Ishikawa (cell line): ENCODE measurements at regions not wholly inside any gene's neighbourhood (a gene's known extent, or its start where the extent isn't known, plus 50 kb on each side); places are given as distances from the start of the nearest gene placed in this dataset.

Experiments used
- EP300 ChIP-seq: IDR thresholded peaks from 2 replicates; pipeline ENCODE4 v1.6.1; 2012; ENCODE audit warnings: borderline replicate concordance
- FOXM1 ChIP-seq: IDR thresholded peaks from 2 replicates; pipeline ENCODE4 v1.6.1; 2012; ENCODE audit warnings: low read depth, borderline replicate concordance
- MAX ChIP-seq: IDR thresholded peaks from 2 replicates; pipeline ENCODE4 v1.6.1; 2012
- NFIC ChIP-seq: IDR thresholded peaks from 2 replicates; pipeline ENCODE4 v1.6.1; 2012
- RAD21 ChIP-seq: IDR thresholded peaks from 2 replicates; pipeline ENCODE4 v1.6.1; 2012; ENCODE audit warnings: low read depth
- REST ChIP-seq: IDR thresholded peaks from 2 replicates; pipeline ENCODE4 v1.6.1; 2012; ENCODE audit warnings: low read depth, mild to moderate bottlenecking
- TCF12 ChIP-seq: IDR thresholded peaks from 2 replicates; pipeline ENCODE4 v1.6.1; 2012; ENCODE audit warnings: low read depth
- TEAD4 ChIP-seq: IDR thresholded peaks from 2 replicates; pipeline ENCODE4 v1.6.1; 2012
- YY1 ChIP-seq: IDR thresholded peaks from 2 replicates; pipeline ENCODE4 v1.6.1; 2012; ENCODE audit warnings: low read depth
- ZBTB7A ChIP-seq: IDR thresholded peaks from 2 replicates; pipeline ENCODE4 v1.6.1; 2012; ENCODE audit warnings: low read depth

GRCh38 chr4:4754641-4755040, 104.8 kb upstream of the MSX1 start:
- TF ChIP-seq EP300 (no peak), FOXM1 (no peak), YY1 (no peak), MAX (no peak), TEAD4 (no peak), REST (no peak), ZBTB7A (no peak), RAD21 (no peak), TCF12 (no peak), NFIC (no peak)
